ENCODE measurements at regions not wholly inside any gene's neighbourhood (a gene's known extent, or its start where the extent isn't known, plus 50 kb on each side); places are given as distances from the start of the nearest gene placed in this dataset.
"Not testable (repeated sequence)": the region's sequence is repeated elsewhere in the genome, so short reads cannot be mapped to it uniquely, and the experiment has no call there.

GRCh38 chr18:51463483-51464136, 266.1 kb upstream of the MEX3C start:
- no peak for DNase-seq

- no peak for DNase-seq
These were observed 281.4 kb upstream of the MEX3C start for GRCh38 chr18:51478908-51479307.

GRCh38 chr18:51479736-51480135, 282.3 kb upstream of the MEX3C start:
- DNase-seq = no peak

GRCh38 chr18:51480407-51481261, 283.2 kb upstream of the MEX3C start:
- no peak for DNase-seq

- no peak for DNase-seq
These were observed 289.4 kb upstream of the MEX3C start for GRCh38 chr18:51486735-51487366.

GRCh38 chr18:51490417-51490816, 292.9 kb upstream of the MEX3C start:
- DNase-seq = no peak

- no peak for DNase-seq
These were observed 293.4 kb upstream of the MEX3C start for GRCh38 chr18:51490860-51491259.

GRCh38 chr18:51491678-51492372, 294.3 kb upstream of the MEX3C start:
- DNase-seq = no peak

- DNase-seq = no peak
These were observed 300.8 kb upstream of the MEX3C start for GRCh38 chr18:51498085-51498855.

GRCh38 chr18:51503351-51503750, 305.9 kb upstream of the MEX3C start:
- no peak for DNase-seq

- no peak for DNase-seq
These were observed 309.3 kb upstream of the MEX3C start for GRCh38 chr18:51506811-51507210.

- DNase-seq = not testable (repeated sequence)
These were observed 310.9 kb upstream of the MEX3C start for GRCh38 chr18:51508410-51508809.

- no peak for DNase-seq
These were observed 312.5 kb upstream of the MEX3C start for GRCh38 chr18:51510020-51510419.

- no peak for DNase-seq
These were observed 316.0 kb upstream of the MEX3C start for GRCh38 chr18:51513517-51513916.

- no peak for DNase-seq
These were observed 316.6 kb upstream of the MEX3C start for GRCh38 chr18:51514128-51514527.

- DNase-seq = no peak
These were observed 319.1 kb upstream of the MEX3C start for GRCh38 chr18:51516478-51517038.

- no peak for DNase-seq
These were observed 322.1 kb upstream of the MEX3C start for GRCh38 chr18:51519571-51519970.

GRCh38 chr18:51520676-51521180, 323.2 kb upstream of the MEX3C start:
- no peak for DNase-seq

GRCh38 chr18:51522338-51522737, 324.9 kb upstream of the MEX3C start:
- no peak for DNase-seq

- DNase-seq = no peak
These were observed 325.3 kb upstream of the MEX3C start for GRCh38 chr18:51522821-51523220.

GRCh38 chr18:51523671-51524070, 326.2 kb upstream of the MEX3C start:
- no peak for DNase-seq

Data from NCI-H2227 treated with DMSO at 0.1 percent for 48 hours (cell line).